Breast epithelium (tissue), 4 donors: ENCODE measurements at regions not wholly inside any gene's neighbourhood (a gene's known extent, or its start where the extent isn't known, plus 50 kb on each side); places are given as distances from the start of the nearest gene placed in this dataset.

Experiments used
- DNase-seq, 2 donors: peaks; one replicate each; pipeline ENCODE4 v3.0.0-alpha.2; 2019; ENCODE audit warnings: low spot score in 2 of 2
- H3K27ac ChIP-seq, 2 donors: fragments of 200-600 bp; sonication (generic) in 1 of 2; one replicate each; pipeline ENCODE4 v1.5.1; 2016 to 2019; ENCODE audit warnings: mild to moderate bottlenecking in 1 of 2
- H3K27me3 ChIP-seq, 2 donors: fragments of 200-600 bp; sonication (generic) in 1 of 2; one replicate each; pipeline versions ENCODE4 v1.5.1 to v1.6.0; 2017 to 2019; ENCODE audit warnings: control low read depth in 1 of 2, mild to moderate bottlenecking in 1 of 2
- H3K36me3 ChIP-seq: fragments of 200-600 bp; one replicate; pipeline ENCODE4 v1.5.1; 2019
- H3K4me1 ChIP-seq, 2 donors: fragments of 200-600 bp; sonication (generic); one replicate each; pipeline ENCODE4 v1.5.1; 2016 to 2019; ENCODE audit warnings: control low read depth in 1 of 2
- H3K4me3 ChIP-seq, 3 donors: fragments of 200-600 bp; sonication (generic); 1 replicate in 2 of 3; 2 replicates in 1 of 3; pipeline ENCODE4 v1.5.1; 2016 to 2019; ENCODE audit warnings: mild to moderate bottlenecking in 3 of 3, moderate library complexity in 2 of 3
- H3K9me3 ChIP-seq, 2 donors: fragments of 200-600 bp; sonication (generic) in 1 of 2; one replicate each; pipeline ENCODE4 v1.5.1; 2016 to 2019; ENCODE audit warnings: control low read depth in 1 of 2
- CTCF ChIP-seq, 3 donors: fragments of 450-650 bp; IDR thresholded peaks; one replicate each; pipeline ENCODE4 v1.5.1; 2016 to 2017; ENCODE audit warnings: antibody characterized with exemption in 3 of 3, mild to moderate bottlenecking in 3 of 3, moderate library complexity in 3 of 3
- POLR2A ChIP-seq: fragments of 450-650 bp; IDR thresholded peaks from one replicate; pipeline ENCODE4 v1.6.1; 2016; ENCODE audit warnings: antibody characterized with exemption, mild to moderate bottlenecking, moderate library complexity
- POLR2AphosphoS5 ChIP-seq, 3 donors: sonication (generic); formaldehyde crosslinking; IDR thresholded peaks; one replicate each; pipeline ENCODE4 v1.6.1; 2017; ENCODE audit warnings: antibody characterized with exemption in 3 of 3
- intact Hi-C: fragments of 100-400 bp; cut with DNase I; formaldehyde crosslinking; loops from one replicate; pipeline ENCODE4 v1.15.1; 2023; ENCODE audit warnings: low total_unique reads

DNA sequence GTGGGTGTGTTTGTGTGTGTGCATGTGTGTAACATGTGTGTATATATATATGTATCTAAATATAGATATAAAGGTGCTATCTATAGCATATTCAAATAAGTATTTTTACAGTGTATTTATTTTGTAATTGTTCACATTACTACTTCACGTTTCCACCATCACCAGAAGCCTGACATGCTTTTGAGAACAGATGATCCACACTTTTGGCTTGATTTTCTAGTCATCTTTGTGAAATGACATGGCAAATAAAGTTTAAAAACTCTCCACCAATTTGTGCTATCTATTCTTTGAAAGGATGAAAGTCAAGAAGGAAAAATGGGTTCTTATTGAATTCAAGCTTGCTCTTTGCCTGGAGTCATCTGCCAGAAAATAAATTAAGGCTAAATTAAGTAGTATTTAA lies 294.0 kb upstream of the AKR1E2 start:
- TF ChIP-seq POLR2AphosphoS5 (IDR thresholded peaks at IDR 0.05) (no peak), POLR2A (no peak), CTCF (IDR thresholded peaks at IDR 0.05) (no peak)
- H3K27me3 ChIP-seq = no peaks in the 10 kb centered on the region
- H3K4me3 ChIP-seq = no peak overlapping the region
- DNase-seq = no peak
- intact Hi-C loops = no loop called here
- H3K4me1 ChIP-seq = no peaks in the 10 kb centered on the region
- peak overlapping the region; percentile 4 to 79 for H3K27ac ChIP-seq
- H3K9me3 ChIP-seq = peaks cover 0 to 2% of the 10 kb centered on the region in 2 donors
- no peaks in the 10 kb centered on the region for H3K36me3 ChIP-seq

DNA sequence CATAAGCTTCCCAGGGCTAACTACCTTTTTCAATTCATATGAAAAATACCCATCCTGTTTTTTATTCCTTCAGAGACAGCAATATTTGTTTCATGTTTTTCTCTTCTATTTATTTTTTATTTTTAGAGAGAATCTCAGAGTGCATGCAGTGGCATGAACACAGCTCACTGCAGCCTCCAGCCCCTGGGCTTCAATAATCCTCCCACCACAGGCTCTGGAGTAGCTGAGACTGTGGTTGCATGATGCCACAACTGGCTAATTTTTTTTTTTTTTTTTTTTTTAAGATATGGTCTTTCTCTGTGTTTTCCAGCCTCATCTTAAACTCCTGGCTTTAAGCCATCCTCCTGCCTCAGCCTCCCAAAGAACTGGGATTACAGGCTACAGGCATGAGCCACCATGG lies 296.7 kb upstream of the AKR1E2 start:
- no peaks in the 10 kb centered on the region for H3K36me3 ChIP-seq
- no peak for DNase-seq
- no peak overlapping the region for H3K27ac ChIP-seq
- no peaks in the 10 kb centered on the region for H3K4me1 ChIP-seq
- no peaks in the 10 kb centered on the region for H3K27me3 ChIP-seq
- no peaks in the 10 kb centered on the region for H3K9me3 ChIP-seq
- intact Hi-C loops = no loop called here
- no peak overlapping the region for H3K4me3 ChIP-seq
- no peak for TF ChIP-seq POLR2AphosphoS5 (IDR thresholded peaks at IDR 0.05)
- no peak for TF ChIP-seq CTCF (IDR thresholded peaks at IDR 0.05)
- TF ChIP-seq POLR2A = no peak

DNA sequence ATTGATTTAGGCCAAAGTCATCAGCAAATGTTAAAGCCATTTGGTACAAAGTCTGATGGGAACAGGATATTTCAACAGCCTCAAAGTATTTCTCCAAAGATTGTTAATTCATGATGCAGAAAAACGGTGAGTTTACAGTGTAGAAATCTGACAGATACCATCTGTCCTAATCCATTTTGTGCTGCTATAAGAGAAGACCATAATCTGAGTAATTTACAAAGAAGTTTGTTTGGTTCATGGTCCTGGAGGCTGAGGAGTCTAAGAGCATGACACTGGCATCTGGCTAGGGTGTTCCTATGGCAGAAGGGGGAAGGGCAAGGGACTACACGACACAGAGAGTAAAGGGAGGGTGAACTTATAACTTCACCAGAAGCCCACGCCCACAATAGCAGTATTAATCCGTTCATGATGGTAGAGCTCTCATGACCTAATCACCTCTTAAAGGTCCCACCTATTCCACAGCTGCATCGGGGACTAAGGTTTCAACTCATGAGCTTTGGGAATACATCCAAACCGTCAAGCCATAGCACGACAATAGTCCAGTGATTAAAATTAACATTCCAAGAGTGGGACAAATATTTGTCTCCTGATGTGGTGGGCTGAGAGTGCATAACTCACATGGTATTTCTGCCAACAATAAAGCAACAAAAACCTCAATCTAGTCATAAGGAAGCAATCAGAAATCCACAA lies 298.6 kb upstream of the AKR1E2 start:
- TF ChIP-seq POLR2AphosphoS5 (IDR thresholded peaks at IDR 0.05) = no peak
- TF ChIP-seq CTCF (IDR thresholded peaks at IDR 0.05) = no peak
- TF ChIP-seq POLR2A = no peak
- no peaks in the 10 kb centered on the region for H3K9me3 ChIP-seq
- H3K36me3 ChIP-seq = no peaks in the 10 kb centered on the region
- DNase-seq = no peak
- peak overlapping the region in 1 of 2 donors; percentile 63 for H3K27ac ChIP-seq
- no peaks in the 10 kb centered on the region for H3K27me3 ChIP-seq
- no peak overlapping the region for H3K4me3 ChIP-seq
- H3K4me1 ChIP-seq = no peaks in the 10 kb centered on the region
- intact Hi-C loops = loop anchor here (2.0 kb wide), 1 partner anchor 29 kb away; no protein-coding TSS in a partner anchor

GRCh38 chr10:4526311-4526731 lies 299.7 kb upstream of the AKR1E2 start:
- Histone ChIP-seq H3K4me3 (no peak overlapping the region), H3K36me3 (no peaks in the 10 kb centered on the region), H3K9me3 (no peaks in the 10 kb centered on the region), H3K27me3 (no peaks in the 10 kb centered on the region), H3K27ac (peak overlapping the region; percentile 34 to 66), H3K4me1 (no peaks in the 10 kb centered on the region)
- no peak for TF ChIP-seq POLR2AphosphoS5 (IDR thresholded peaks at IDR 0.05)
- TF ChIP-seq CTCF (IDR thresholded peaks at IDR 0.05) = no peak
- TF ChIP-seq POLR2A = no peak
- no peak for DNase-seq
- intact Hi-C loops = loop anchor here (2.0 kb wide), 1 partner anchor 30 kb away; no protein-coding TSS in a partner anchor

- Histone ChIP-seq H3K9me3 (no peaks in the 10 kb centered on the region), H3K36me3 (no peaks in the 10 kb centered on the region), H3K27me3 (no peaks in the 10 kb centered on the region), H3K4me1 (no peaks in the 10 kb centered on the region), H3K27ac (no peak overlapping the region), H3K4me3 (no peak overlapping the region)
- intact Hi-C loops = no loop called here
- TF ChIP-seq POLR2A (no peak), CTCF (IDR thresholded peaks at IDR 0.05) (no peak), POLR2AphosphoS5 (IDR thresholded peaks at IDR 0.05) (no peak)
- DNase-seq = no peak
These were observed 300.9 kb upstream of the AKR1E2 start for GRCh38 chr10:4525103-4525502.
